Keratinocyte (primary cell): ENCODE measurements at regions not wholly inside any gene's neighbourhood (a gene's known extent, or its start where the extent isn't known, plus 50 kb on each side); places are given as distances from the start of the nearest gene placed in this dataset.

ENCODE experiments used
- DNase-seq: peaks from one replicate; pipeline ENCODE4 v3.0.0-alpha.2; 2011; ENCODE audit warnings: low read depth, missing footprints, low spot score
- FAIRE-seq: peaks from 2 replicates; lab custom pipeline; 2011; peaks lifted over from hg19 to GRCh38; lab: Jason Lieb, UNC
- H2AFZ ChIP-seq: 2 replicates; pipeline ENCODE4 v1.6.0; 2012; ENCODE audit warnings: low read length, control low read depth, inconsistent platforms; ENCODE audit not compliant: control insufficient read depth
- H3K27ac ChIP-seq: 2 replicates; pipeline ENCODE4 v1.5.1; 2011; ENCODE audit warnings: low read length; ENCODE audit not compliant: control insufficient read depth, insufficient read depth
- H3K27me3 ChIP-seq: 3 replicates; pipeline ENCODE4 v1.6.0; 2011; ENCODE audit warnings: low read length; ENCODE audit not compliant: control insufficient read depth, insufficient read depth; ENCODE audit errors: extremely low read depth
- H3K36me3 ChIP-seq, 2 experiments: 2 replicates in 1 of 2; 3 replicates in 1 of 2; pipeline ENCODE4 v1.5.1; 2011; ENCODE audit warnings: low read length in 2 of 2, mild to moderate bottlenecking in 1 of 2; ENCODE audit not compliant: control insufficient read depth in 2 of 2, insufficient read depth in 2 of 2; ENCODE audit errors: extremely low read depth in 1 of 2
- H3K4me1 ChIP-seq: 3 replicates; pipeline ENCODE4 v1.5.1; 2011; ENCODE audit warnings: low read length; ENCODE audit not compliant: control insufficient read depth, insufficient read depth; ENCODE audit errors: extremely low read depth
- H3K4me2 ChIP-seq: 3 replicates; pipeline ENCODE4 v1.6.0; 2011; ENCODE audit warnings: low read depth, low read length; ENCODE audit not compliant: control insufficient read depth, insufficient read depth; ENCODE audit errors: extremely low read depth
- H3K4me3 ChIP-seq, 3 experiments: fragments of 200-600 bp in 1 of 3; sonication (generic) in 1 of 3; 2 replicates in 2 of 3; 3 replicates in 1 of 3; pipeline ENCODE4 v1.5.1; 2011 to 2016; ENCODE audit warnings: low read length in 3 of 3, mild to moderate bottlenecking in 3 of 3, control low read depth in 2 of 3, inconsistent platforms in 1 of 3, low read depth in 1 of 3, mixed read lengths in 1 of 3, mixed run types in 1 of 3, moderate library complexity in 1 of 3; ENCODE audit not compliant: control insufficient read depth in 2 of 3, insufficient read depth in 2 of 3; ENCODE audit errors: extremely low read depth in 1 of 3
- H3K79me2 ChIP-seq: 2 replicates; pipeline ENCODE4 v1.6.0; 2012; ENCODE audit warnings: low read length; ENCODE audit not compliant: control insufficient read depth, insufficient read depth
- H3K9ac ChIP-seq: 3 replicates; pipeline ENCODE4 v1.6.0; 2011; ENCODE audit warnings: low read length; ENCODE audit not compliant: control insufficient read depth, insufficient read depth; ENCODE audit errors: extremely low read depth
- H3K9me1 ChIP-seq: 3 replicates; pipeline ENCODE4 v1.6.0; 2011; ENCODE audit warnings: low read length; ENCODE audit not compliant: control insufficient read depth, insufficient read depth; ENCODE audit errors: extremely low read depth
- H3K9me3 ChIP-seq: 2 replicates; pipeline ENCODE4 v1.5.1; 2012; ENCODE audit warnings: low read depth, low read length; ENCODE audit not compliant: control insufficient read depth
- H4K20me1 ChIP-seq: 3 replicates; pipeline ENCODE4 v1.6.0; 2011; ENCODE audit warnings: low read length; ENCODE audit not compliant: control insufficient read depth, insufficient read depth; ENCODE audit errors: extremely low read depth
- CTCF ChIP-seq, 3 experiments: IDR thresholded peaks in 1 of 3; conservative IDR thresholded peaks in 1 of 3; optimal IDR thresholded peaks in 1 of 3; 2 replicates in 2 of 3; 3 replicates in 1 of 3; pipeline versions ENCODE3 to v1.5.1; 2011; ENCODE audit warnings: low read length in 3 of 3, mild to moderate bottlenecking in 3 of 3, moderate library complexity in 2 of 3, control low read depth in 1 of 3, inconsistent platforms in 1 of 3; ENCODE audit not compliant: insufficient read depth in 2 of 3; ENCODE audit errors: extremely low read depth in 1 of 3
- EZH2 ChIP-seq: IDR thresholded peaks from one replicate; pipeline ENCODE4 v1.6.1; 2012; ENCODE audit warnings: inconsistent platforms, mild to moderate bottlenecking, low read length, moderate library complexity
- dilution Hi-C: fragments of 300-500 bp; cut with MboI; formaldehyde crosslinking; loops from one replicate; pipeline ENCODE4 v1.7.0; 2020; ENCODE audit warnings: low sequenced_read_pairs; ENCODE audit not compliant: extremely low pct_ligation_motif_present

DNA sequence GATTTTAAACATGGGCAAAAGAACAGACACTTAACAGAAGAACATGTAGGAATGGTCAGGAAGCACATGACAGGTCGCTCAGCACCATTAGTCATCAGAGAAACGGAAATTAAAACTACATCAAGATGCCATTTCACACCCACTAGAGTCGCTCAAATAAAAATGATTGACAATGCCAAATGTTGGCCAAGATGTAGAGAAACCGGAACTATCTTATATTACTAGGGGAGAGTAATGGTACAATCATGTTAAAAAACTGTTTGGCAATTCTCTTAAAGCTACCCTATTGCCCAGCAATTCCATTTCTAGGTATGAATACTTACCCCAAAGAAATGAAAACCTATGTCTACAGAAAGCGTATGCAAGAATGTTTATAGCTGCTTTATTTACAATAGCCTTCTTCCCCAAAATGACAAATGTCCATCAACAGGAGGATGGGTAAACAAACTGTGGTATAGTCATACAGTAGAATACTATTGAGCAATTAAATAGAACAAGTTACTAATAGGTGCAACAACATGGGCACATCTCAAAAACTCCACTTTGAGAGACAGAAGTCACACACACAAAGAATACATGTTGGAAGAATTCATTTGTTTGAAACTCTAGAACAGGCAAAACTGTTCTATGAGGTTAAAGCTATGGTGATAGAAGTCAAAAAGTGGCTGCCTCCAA lies 92.8 kb downstream of the ETS2 start:
- no peak overlapping the region for H3K27ac ChIP-seq
- H3K79me2 ChIP-seq = no peaks in the 10 kb centered on the region
- no peaks in the 10 kb centered on the region for H3K9me1 ChIP-seq
- peaks cover 13% of the 10 kb centered on the region for H3K4me1 ChIP-seq
- no peak overlapping the region for H3K4me3 ChIP-seq
- no peak overlapping the region for H3K9ac ChIP-seq
- no peak for TF ChIP-seq EZH2
- TF ChIP-seq CTCF (optimal IDR thresholded peaks at IDR 0.05 in 1 of 3, IDR thresholded peaks at IDR 0.05 in 1 of 3, conservative IDR thresholded peaks at IDR 0.05 in 1 of 3; ENCODE audit: extremely low read depth in 1 of 3, insufficient read depth in 2 of 3, low read length in 3 of 3) = no peak
- DNase-seq = no peak
- no peaks in the 10 kb centered on the region for H3K9me3 ChIP-seq
- no peaks in the 10 kb centered on the region for H3K36me3 ChIP-seq
- FAIRE-seq = no peak
- no peaks in the 10 kb centered on the region for H3K27me3 ChIP-seq
- no peak overlapping the region for H3K4me2 ChIP-seq
- dilution Hi-C loops = no loop called here
- H2AFZ ChIP-seq = no peak overlapping the region
- H4K20me1 ChIP-seq = no peaks in the 10 kb centered on the region

DNA sequence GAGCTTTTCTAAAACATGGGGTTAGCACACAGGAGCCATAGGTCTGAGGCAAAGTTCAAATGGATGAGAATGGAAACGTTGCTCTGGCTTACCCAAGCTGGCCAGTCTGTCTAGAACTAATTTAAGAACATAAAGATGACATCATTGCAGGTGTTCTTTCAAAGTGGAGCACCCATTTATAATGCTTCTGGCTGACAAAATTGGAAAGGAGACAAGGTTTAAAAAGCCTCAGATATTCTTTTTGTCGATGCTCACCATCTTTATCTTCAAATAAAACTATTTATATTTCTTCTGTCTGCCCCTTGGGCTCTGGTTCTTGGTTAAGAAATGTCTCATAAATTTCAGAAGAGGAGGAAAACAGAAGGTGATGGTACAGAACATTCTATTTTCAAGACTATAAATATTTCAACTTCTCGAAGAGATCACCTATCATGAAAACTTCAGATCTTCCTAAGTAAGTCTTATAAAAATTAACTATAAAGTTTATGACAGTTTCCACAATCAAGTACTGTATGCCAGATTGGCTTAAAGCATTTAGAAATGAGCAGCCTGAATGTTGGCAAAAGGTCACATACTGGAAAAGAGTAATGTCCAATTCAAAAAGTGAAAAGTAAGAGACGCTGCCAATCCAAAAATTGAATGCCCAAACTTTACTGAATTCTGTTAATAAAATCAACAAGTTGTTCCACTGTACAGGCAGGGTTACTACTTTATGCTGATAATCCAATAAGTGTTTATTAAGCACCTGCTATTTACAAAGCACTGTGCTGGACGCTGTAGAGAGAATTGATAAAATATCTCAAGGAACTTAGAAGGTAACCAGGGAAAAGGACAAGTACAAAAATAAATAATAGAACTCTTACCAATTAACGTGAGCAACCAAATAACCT lies 92.0 kb downstream of the ETS2 start:
- Histone ChIP-seq H3K9me3 (no peaks in the 10 kb centered on the region), H3K36me3 (no peaks in the 10 kb centered on the region), H3K79me2 (no peaks in the 10 kb centered on the region), H3K9me1 (no peaks in the 10 kb centered on the region), H3K27me3 (no peaks in the 10 kb centered on the region), H3K9ac (no peak overlapping the region), H3K27ac (no peak overlapping the region), H3K4me2 (no peak overlapping the region), H3K4me1 (peaks cover 5% of the 10 kb centered on the region), H3K4me3 (no peak overlapping the region), H2AFZ (no peak overlapping the region), H4K20me1 (no peaks in the 10 kb centered on the region)
- DNase-seq (no peak), FAIRE-seq (no peak)
- TF ChIP-seq CTCF (optimal IDR thresholded peaks at IDR 0.05 in 1 of 3, IDR thresholded peaks at IDR 0.05 in 1 of 3, conservative IDR thresholded peaks at IDR 0.05 in 1 of 3; ENCODE audit: extremely low read depth in 1 of 3, insufficient read depth in 2 of 3, low read length in 3 of 3) (no peak), EZH2 (no peak)
- dilution Hi-C loops = no loop called here
